Activated CD4-positive, alpha-beta T cell treated with anti-CD3 and anti-CD28 coated beads, Interleukin-2, amount 10 ng/mL, durations not matched to agents 24 days and 14 days (primary cell): ENCODE measurements at regions not wholly inside any gene's neighbourhood (a gene's known extent, or its start where the extent isn't known, plus 50 kb on each side); places are given as distances from the start of the nearest gene placed in this dataset.

ENCODE experiments used
- DNase-seq: peaks from one replicate; pipeline ENCODE4 v3.0.0; 2022
- H3K27ac Mint-ChIP-seq: one replicate; pipeline ENCODE4 v1.8.0; 2022; ENCODE audit warnings: mild to moderate bottlenecking, mixed read lengths
- H3K27me3 Mint-ChIP-seq: one replicate; pipeline ENCODE4 v1.8.0; 2022; ENCODE audit warnings: mixed read lengths
- H3K36me3 Mint-ChIP-seq: one replicate; pipeline ENCODE4 v1.8.0; 2022; ENCODE audit warnings: low read depth, mild to moderate bottlenecking, mixed read lengths
- H3K4me1 Mint-ChIP-seq: one replicate; pipeline ENCODE4 v1.8.0; 2021; ENCODE audit warnings: mixed read lengths
- H3K4me3 Mint-ChIP-seq: one replicate; pipeline ENCODE4 v1.8.0; 2022; ENCODE audit warnings: mild to moderate bottlenecking, moderate library complexity, mixed read lengths
- H3K9me3 Mint-ChIP-seq: one replicate; pipeline ENCODE4 v1.8.0; 2021; ENCODE audit warnings: mixed read lengths
- intact Hi-C: fragments of 100-400 bp; cut with micrococcal nuclease; formaldehyde crosslinking; loops from one replicate; pipeline ENCODE4 v1.15.1; 2023

GRCh38 chr12:58774731-58775130 is 145.6 kb downstream of the LRIG3 start:
- Mint-ChIP-seq H3K9me3 (peaks cover 9% of the 10 kb centered on the region), H3K27ac (no peak overlapping the region), H3K4me3 (no peak overlapping the region), H3K27me3 (no peaks in the 10 kb centered on the region), H3K4me1 (no peaks in the 10 kb centered on the region), H3K36me3 (no peaks in the 10 kb centered on the region)
- intact Hi-C loops: no loop called here
- no peak for DNase-seq

GRCh38 chr12:58775396-58775795 is 144.9 kb downstream of the LRIG3 start:
- H3K27me3 Mint-ChIP-seq: no peaks in the 10 kb centered on the region
- no peak overlapping the region for H3K27ac Mint-ChIP-seq
- no peak for DNase-seq
- intact Hi-C loops: no loop called here
- no peak overlapping the region for H3K4me3 Mint-ChIP-seq
- no peaks in the 10 kb centered on the region for H3K36me3 Mint-ChIP-seq
- H3K9me3 Mint-ChIP-seq: peaks cover 11% of the 10 kb centered on the region
- no peaks in the 10 kb centered on the region for H3K4me1 Mint-ChIP-seq

- Mint-ChIP-seq H3K4me3 (no peak overlapping the region), H3K36me3 (no peaks in the 10 kb centered on the region), H3K9me3 (peaks cover 7% of the 10 kb centered on the region), H3K4me1 (no peaks in the 10 kb centered on the region), H3K27ac (no peak overlapping the region), H3K27me3 (no peaks in the 10 kb centered on the region)
- intact Hi-C loops: no loop called here
- DNase-seq: no peak
These were observed 144.2 kb downstream of the LRIG3 start for GRCh38 chr12:58776144-58776543.

GRCh38 chr12:58777815-58778214 is 142.5 kb downstream of the LRIG3 start:
- Mint-ChIP-seq H3K4me3 (no peak overlapping the region), H3K27me3 (no peaks in the 10 kb centered on the region), H3K36me3 (no peaks in the 10 kb centered on the region), H3K27ac (no peak overlapping the region), H3K4me1 (no peaks in the 10 kb centered on the region), H3K9me3 (peaks cover 3% of the 10 kb centered on the region)
- DNase-seq: no peak
- intact Hi-C loops: no loop called here

- no peak for DNase-seq
- H3K27me3 Mint-ChIP-seq: no peaks in the 10 kb centered on the region
- H3K36me3 Mint-ChIP-seq: no peaks in the 10 kb centered on the region
- no peak overlapping the region for H3K4me3 Mint-ChIP-seq
- peaks cover 3% of the 10 kb centered on the region for H3K9me3 Mint-ChIP-seq
- intact Hi-C loops: no loop called here
- H3K27ac Mint-ChIP-seq: no peak overlapping the region
- H3K4me1 Mint-ChIP-seq: no peaks in the 10 kb centered on the region
These were observed 138.7 kb downstream of the LRIG3 start for GRCh38 chr12:58781609-58782008.

- no peaks in the 10 kb centered on the region for H3K36me3 Mint-ChIP-seq
- intact Hi-C loops: no loop called here
- no peak overlapping the region for H3K27ac Mint-ChIP-seq
- H3K4me3 Mint-ChIP-seq: no peak overlapping the region
- DNase-seq: no peak
- no peaks in the 10 kb centered on the region for H3K4me1 Mint-ChIP-seq
- H3K9me3 Mint-ChIP-seq: no peaks in the 10 kb centered on the region
- no peaks in the 10 kb centered on the region for H3K27me3 Mint-ChIP-seq
These were observed 133.1 kb downstream of the LRIG3 start for GRCh38 chr12:58787021-58787760.

- Mint-ChIP-seq H3K27me3 (no peaks in the 10 kb centered on the region), H3K9me3 (peaks cover 2% of the 10 kb centered on the region), H3K27ac (no peak overlapping the region), H3K36me3 (no peaks in the 10 kb centered on the region), H3K4me3 (no peak overlapping the region), H3K4me1 (no peaks in the 10 kb centered on the region)
- intact Hi-C loops: no loop called here
- DNase-seq: no peak
These were observed 125.4 kb downstream of the LRIG3 start for GRCh38 chr12:58794859-58795258.

GRCh38 chr12:58795825-58796224 is 124.5 kb downstream of the LRIG3 start:
- no peaks in the 10 kb centered on the region for H3K36me3 Mint-ChIP-seq
- H3K4me1 Mint-ChIP-seq: no peaks in the 10 kb centered on the region
- H3K4me3 Mint-ChIP-seq: no peak overlapping the region
- DNase-seq: no peak
- H3K27me3 Mint-ChIP-seq: no peaks in the 10 kb centered on the region
- H3K27ac Mint-ChIP-seq: no peak overlapping the region
- intact Hi-C loops: no loop called here
- H3K9me3 Mint-ChIP-seq: peaks cover 3% of the 10 kb centered on the region

- peaks cover 3% of the 10 kb centered on the region for H3K9me3 Mint-ChIP-seq
- intact Hi-C loops: no loop called here
These were observed 118.3 kb downstream of the LRIG3 start for GRCh38 chr12:58801986-58802385.

GRCh38 chr12:58803908-58804307 is 116.4 kb downstream of the LRIG3 start:
- Mint-ChIP-seq H3K27me3 (no peaks in the 10 kb centered on the region), H3K4me3 (no peak overlapping the region), H3K9me3 (peaks cover 3% of the 10 kb centered on the region), H3K36me3 (no peaks in the 10 kb centered on the region), H3K4me1 (no peaks in the 10 kb centered on the region), H3K27ac (no peak overlapping the region)
- intact Hi-C loops: no loop called here
- no peak for DNase-seq

More at GRCh38 chr12:58801986-58802385, 118.3 kb downstream of the LRIG3 start:
- Mint-ChIP-seq H3K27me3 (no peaks in the 10 kb centered on the region), H3K36me3 (no peaks in the 10 kb centered on the region), H3K27ac (no peak overlapping the region), H3K4me3 (no peak overlapping the region), H3K4me1 (no peaks in the 10 kb centered on the region)
- no peak for DNase-seq

- Mint-ChIP-seq H3K9me3 (peaks cover 2% of the 10 kb centered on the region), H3K4me1 (no peaks in the 10 kb centered on the region)
- DNase-seq: no peak
These were observed 115.6 kb downstream of the LRIG3 start for GRCh38 chr12:58804749-58805148.

GRCh38 chr12:58809064-58809607 is 111.2 kb downstream of the LRIG3 start:
- intact Hi-C loops: no loop called here
- H3K4me1 Mint-ChIP-seq: no peaks in the 10 kb centered on the region
- no peak overlapping the region for H3K4me3 Mint-ChIP-seq
- no peaks in the 10 kb centered on the region for H3K9me3 Mint-ChIP-seq
- no peaks in the 10 kb centered on the region for H3K27me3 Mint-ChIP-seq
- H3K27ac Mint-ChIP-seq: no peak overlapping the region
- H3K36me3 Mint-ChIP-seq: no peaks in the 10 kb centered on the region
- no peak for DNase-seq

More at GRCh38 chr12:58804749-58805148, 115.6 kb downstream of the LRIG3 start:
- Mint-ChIP-seq H3K27ac (no peak overlapping the region), H3K27me3 (no peaks in the 10 kb centered on the region), H3K36me3 (no peaks in the 10 kb centered on the region), H3K4me3 (no peak overlapping the region)
- intact Hi-C loops: no loop called here

- H3K27me3 Mint-ChIP-seq: no peaks in the 10 kb centered on the region
- no peaks in the 10 kb centered on the region for H3K36me3 Mint-ChIP-seq
- intact Hi-C loops: no loop called here
- H3K4me1 Mint-ChIP-seq: no peaks in the 10 kb centered on the region
- no peak overlapping the region for H3K4me3 Mint-ChIP-seq
- DNase-seq: no peak
- H3K27ac Mint-ChIP-seq: no peak overlapping the region
- H3K9me3 Mint-ChIP-seq: no peaks in the 10 kb centered on the region
These were observed 109.0 kb downstream of the LRIG3 start for GRCh38 chr12:58811346-58811745.

- Mint-ChIP-seq H3K27ac (no peak overlapping the region), H3K27me3 (no peaks in the 10 kb centered on the region), H3K4me3 (no peak overlapping the region), H3K36me3 (no peaks in the 10 kb centered on the region), H3K4me1 (no peaks in the 10 kb centered on the region), H3K9me3 (no peaks in the 10 kb centered on the region)
- DNase-seq: no peak
- intact Hi-C loops: no loop called here
These were observed 108.1 kb downstream of the LRIG3 start for GRCh38 chr12:58812214-58812613.

GRCh38 chr12:58814036-58814435 is 106.3 kb downstream of the LRIG3 start:
- DNase-seq: no peak
- H3K27ac Mint-ChIP-seq: no peak overlapping the region
- H3K36me3 Mint-ChIP-seq: no peaks in the 10 kb centered on the region
- H3K4me1 Mint-ChIP-seq: no peaks in the 10 kb centered on the region
- no peaks in the 10 kb centered on the region for H3K9me3 Mint-ChIP-seq
- intact Hi-C loops: no loop called here
- no peaks in the 10 kb centered on the region for H3K27me3 Mint-ChIP-seq
- no peak overlapping the region for H3K4me3 Mint-ChIP-seq
